ENCODE measurements at regions not wholly inside any gene's neighbourhood (a gene's known extent, or its start where the extent isn't known, plus 50 kb on each side); places are given as distances from the start of the nearest gene placed in this dataset.

DNA sequence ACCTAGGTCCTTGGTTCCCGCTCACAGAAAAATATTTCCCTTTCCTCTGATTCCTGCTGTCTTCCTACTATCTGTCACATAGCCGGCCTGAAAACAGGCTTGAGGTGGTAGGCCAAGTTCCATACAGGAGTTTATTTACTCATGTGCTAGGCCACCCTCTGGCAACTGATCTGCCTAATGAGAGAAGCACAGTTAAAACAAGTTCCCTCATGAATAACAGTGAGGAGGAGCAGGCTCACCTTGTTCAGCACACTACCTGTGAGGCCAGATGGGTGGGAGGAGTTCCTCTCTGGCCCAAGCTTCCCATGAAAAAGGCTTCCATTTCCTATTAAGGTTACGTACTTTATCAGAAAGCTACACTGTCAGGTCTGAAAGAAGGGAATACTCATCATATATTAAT is 206.0 kb downstream of the MYRFL start:
- no peak for TF ChIP-seq POLR2A (IDR thresholded peaks at IDR 0.05)
- TF ChIP-seq, protein P1, sequence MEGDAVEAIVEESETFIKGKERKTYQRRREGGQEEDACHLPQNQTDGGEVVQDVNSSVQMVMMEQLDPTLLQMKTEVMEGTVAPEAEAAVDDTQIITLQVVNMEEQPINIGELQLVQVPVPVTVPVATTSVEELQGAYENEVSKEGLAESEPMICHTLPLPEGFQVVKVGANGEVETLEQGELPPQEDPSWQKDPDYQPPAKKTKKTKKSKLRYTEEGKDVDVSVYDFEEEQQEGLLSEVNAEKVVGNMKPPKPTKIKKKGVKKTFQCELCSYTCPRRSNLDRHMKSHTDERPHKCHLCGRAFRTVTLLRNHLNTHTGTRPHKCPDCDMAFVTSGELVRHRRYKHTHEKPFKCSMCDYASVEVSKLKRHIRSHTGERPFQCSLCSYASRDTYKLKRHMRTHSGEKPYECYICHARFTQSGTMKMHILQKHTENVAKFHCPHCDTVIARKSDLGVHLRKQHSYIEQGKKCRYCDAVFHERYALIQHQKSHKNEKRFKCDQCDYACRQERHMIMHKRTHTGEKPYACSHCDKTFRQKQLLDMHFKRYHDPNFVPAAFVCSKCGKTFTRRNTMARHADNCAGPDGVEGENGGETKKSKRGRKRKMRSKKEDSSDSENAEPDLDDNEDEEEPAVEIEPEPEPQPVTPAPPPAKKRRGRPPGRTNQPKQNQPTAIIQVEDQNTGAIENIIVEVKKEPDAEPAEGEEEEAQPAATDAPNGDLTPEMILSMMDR (IDR thresholded peaks at IDR 0.05): no peak
